SIG-M5 treated with dmso at 0.1 percent for 504 hours (cell line): ENCODE measurements at regions not wholly inside any gene's neighbourhood (a gene's known extent, or its start where the extent isn't known, plus 50 kb on each side); places are given as distances from the start of the nearest gene placed in this dataset.
"Not testable (repeated sequence)": the region's sequence is repeated elsewhere in the genome, so short reads cannot be mapped to it uniquely, and the experiment has no call there.

Experiments used
- DNase-seq: peaks from one replicate; lab custom pipeline; 2025; ENCODE audit not compliant: unreplicated experiment; lab: John Stamatoyannopoulos, UW

DNA sequence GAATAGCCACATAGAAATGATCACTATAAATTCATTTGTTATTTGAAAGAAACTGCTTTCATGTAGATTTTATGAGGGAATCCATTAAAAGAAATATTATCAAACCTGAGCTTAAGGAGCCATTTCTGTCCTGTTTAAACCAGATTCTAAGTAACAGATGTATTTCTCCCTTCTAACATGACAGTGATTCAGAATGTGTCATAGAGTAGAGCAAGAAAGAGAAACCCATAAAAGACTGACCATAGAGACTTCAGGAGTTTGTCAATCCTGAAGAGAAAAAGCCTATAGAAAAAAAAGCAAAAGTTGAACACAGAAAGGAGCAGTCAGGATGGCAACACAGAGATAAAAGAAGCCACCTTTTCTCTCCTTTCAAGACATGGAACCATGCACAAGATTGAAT lies 390.6 kb downstream of the PRIM2 start:
- DNase-seq: not testable (repeated sequence)

DNA sequence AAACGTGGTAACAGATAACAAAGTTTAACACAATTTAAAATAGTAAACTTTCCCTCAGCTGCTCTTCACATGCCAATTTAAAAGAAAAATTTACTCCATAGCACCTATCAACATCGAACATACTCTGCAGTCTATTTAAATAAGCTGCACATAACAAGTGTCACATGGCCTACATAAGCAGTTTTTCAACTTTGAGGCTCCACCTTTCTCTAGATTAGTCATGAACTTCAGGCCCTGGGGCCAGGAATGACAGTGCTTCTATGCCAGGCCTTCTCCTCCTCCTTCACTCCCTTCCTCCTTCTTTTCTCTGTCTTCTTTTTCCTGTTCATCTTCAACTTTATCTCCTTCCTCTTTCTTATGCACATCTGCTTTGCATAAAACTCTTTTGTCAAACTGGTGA lies 405.1 kb downstream of the PRIM2 start:
- DNase-seq: peak; percentile 6

GRCh38 chr6:57723815-57724401 lies 406.5 kb downstream of the PRIM2 start:
- DNase-seq: not testable (repeated sequence)

- DNase-seq: not testable (repeated sequence)
Measured at GRCh38 chr6:57729407-57729806, 412.0 kb downstream of the PRIM2 start.

DNA sequence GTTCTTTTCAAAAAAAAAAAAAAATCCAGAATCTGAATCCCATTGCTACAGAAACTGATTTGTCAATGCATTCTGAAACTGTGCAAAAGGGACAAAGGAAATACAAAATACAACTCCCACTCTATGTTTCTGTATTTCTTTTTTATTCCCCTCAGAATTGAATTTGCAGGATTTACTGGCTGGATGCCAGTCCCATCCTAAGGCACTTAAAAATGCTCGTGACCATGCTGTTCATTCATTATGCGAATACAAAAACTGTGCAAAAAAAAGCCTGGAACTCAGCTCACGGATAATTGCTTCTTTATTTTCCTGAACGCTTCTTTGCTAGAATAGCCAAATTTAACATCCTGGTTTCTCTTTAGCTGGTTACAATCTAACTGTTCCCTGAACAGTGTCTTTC lies 413.3 kb downstream of the PRIM2 start:
- not testable (repeated sequence) for DNase-seq

DNA sequence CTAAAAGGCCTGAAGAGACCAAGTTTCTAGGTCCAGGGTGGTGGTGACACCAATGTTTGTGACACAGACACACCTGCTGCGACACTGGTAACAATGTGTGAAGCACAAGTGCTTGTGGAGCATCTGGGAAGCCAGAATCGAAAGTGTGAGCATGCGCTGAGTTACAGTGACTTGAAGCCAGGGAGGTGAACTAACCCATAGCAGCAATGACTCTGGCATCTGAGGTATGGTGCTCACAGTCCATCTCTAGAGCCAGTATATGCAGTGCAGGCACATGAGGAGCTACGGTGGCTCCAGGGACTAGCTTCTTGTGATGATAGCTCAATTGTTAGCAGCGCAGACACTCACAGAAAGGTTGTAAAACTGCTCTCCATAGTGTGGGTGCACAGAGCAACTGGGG lies 430.3 kb downstream of the PRIM2 start:
- not testable (repeated sequence) for DNase-seq

DNA sequence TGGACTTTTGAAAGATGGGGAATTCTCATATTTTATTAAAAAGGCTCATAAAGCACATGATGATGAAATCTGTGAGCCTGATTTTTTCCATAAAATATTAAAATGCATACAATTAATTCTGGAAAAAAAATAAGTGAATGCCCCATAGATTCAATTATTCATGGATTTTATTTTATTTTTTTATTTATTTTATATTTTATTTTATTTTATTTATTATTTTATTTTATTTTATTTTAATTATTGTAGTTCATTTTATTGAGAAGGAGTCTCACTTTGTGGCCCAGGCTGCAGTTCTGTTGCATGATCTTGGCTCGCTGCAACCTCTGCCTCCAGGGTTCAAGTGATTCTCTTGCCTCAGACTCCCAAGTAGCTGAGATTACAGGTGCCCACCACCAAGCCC lies 442.4 kb downstream of the PRIM2 start:
- not testable (repeated sequence) for DNase-seq

- DNase-seq: not testable (repeated sequence)
Measured at GRCh38 chr6:57792720-57793397, 475.4 kb downstream of the PRIM2 start.

GRCh38 chr6:57793398-57793762 lies 475.9 kb downstream of the PRIM2 start:
- not testable (repeated sequence) for DNase-seq

- not testable (repeated sequence) for DNase-seq
Measured at GRCh38 chr6:57799703-57800479, 482.5 kb downstream of the PRIM2 start.

DNA sequence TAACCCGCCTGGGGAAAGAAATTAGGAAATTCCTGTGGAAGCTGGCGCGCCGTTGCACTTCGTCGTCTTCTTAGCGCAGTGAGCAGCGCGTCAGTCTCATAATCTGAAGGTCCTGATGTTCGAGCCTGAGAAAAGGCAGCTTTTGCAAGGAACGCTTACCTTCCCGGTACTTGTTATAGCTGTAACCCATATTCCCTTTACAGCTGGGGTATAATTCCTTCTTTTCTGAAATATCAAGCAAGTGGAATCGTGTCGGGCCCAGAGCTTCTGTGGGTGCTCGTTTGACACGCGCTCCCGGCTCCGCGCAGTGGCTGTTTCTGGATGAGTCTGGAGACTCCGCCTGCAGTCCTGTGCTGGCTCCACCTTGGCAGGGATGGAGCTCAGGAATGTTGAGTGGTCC lies 491.2 kb downstream of the PRIM2 start:
- DNase-seq: not testable (repeated sequence)

DNA sequence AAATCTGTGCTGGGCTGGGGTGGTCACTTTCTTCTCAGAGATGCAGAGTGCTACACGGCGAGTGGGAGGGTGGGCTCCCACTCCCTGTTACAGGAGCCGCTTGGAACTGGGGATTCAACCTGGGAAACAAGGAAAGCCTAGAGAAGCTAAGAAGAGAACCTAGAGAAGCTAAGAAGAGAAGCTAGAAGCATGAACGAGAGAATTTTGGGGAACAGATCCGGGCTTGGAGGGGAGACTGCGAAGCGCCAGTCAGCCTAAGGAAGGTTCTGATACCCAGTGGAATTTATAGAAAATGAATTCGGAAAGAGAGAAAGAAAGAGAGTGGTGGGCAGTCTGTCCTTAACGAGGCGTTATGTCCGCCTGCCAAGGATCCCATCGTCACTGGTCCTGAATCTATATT lies 492.0 kb downstream of the PRIM2 start:
- not testable (repeated sequence) for DNase-seq

DNA sequence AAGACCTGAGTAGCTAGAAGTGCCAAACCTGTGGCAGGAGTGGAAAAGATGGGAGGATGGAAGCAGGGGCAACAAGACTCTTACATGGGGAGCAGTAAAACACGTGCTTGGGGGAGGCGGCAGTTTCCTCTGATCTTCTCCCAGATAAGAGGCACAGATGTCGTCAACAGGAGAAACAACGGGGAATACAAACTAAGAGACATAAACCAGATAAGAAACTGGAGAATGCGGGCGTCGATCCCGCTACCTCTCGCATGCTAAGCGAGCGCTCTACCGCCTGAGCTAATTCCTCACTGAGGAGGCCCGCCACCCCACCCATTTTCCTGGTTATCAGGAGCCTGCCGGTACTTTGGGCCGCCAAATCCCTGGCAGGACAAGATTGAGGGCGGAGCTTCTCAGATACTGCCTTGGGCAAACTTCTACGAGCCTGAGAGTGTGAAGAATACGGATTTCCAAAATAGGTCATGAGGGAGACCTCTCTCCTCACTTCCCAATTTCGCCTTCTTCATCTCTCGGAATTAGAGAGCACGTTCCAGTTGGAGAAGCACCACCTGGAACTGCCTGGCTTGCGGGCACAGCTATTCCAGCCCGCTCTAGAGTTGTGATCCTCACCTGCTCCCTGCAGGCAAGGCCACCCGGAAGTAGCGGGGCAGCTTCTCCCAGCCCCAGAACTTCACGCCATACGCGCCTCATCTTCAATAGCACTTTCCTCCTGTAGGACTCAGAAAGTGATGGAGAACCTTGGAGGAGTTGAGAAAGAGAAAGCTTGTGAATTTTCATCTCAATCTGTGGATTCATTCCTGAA lies 496.0 kb downstream of the PRIM2 start:
- not testable (repeated sequence) for DNase-seq

- not testable (repeated sequence) for DNase-seq
Measured at GRCh38 chr6:57815826-57816225, 498.4 kb downstream of the PRIM2 start.

GRCh38 chr6:57821325-57821724 lies 503.9 kb downstream of the PRIM2 start:
- DNase-seq: not testable (repeated sequence)

DNA sequence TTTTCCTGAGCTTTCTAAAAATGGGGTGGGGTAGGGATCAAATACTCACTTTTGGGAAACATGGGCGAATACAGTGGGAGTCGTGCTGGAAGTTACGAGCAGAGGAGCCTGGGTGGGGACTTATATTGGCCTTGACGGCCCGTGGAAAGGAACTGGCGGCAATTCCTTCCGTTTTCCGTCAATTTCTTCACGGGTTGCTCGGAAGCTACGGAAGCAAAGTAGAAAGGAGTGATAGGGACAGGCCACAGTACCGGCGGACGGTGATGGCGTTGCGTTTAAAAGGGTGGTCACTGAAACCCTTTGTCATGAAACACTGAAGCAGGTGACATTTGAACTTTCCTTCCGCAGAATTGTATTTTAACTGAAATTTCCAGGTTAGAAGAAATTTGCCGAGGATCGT lies 505.0 kb downstream of the PRIM2 start:
- DNase-seq: not testable (repeated sequence)

- no peak for DNase-seq
Measured at GRCh38 chr6:57822896-57823358, 505.5 kb downstream of the PRIM2 start.

GRCh38 chr6:57837622-57838209 lies 520.3 kb downstream of the PRIM2 start:
- not testable (repeated sequence) for DNase-seq

DNA sequence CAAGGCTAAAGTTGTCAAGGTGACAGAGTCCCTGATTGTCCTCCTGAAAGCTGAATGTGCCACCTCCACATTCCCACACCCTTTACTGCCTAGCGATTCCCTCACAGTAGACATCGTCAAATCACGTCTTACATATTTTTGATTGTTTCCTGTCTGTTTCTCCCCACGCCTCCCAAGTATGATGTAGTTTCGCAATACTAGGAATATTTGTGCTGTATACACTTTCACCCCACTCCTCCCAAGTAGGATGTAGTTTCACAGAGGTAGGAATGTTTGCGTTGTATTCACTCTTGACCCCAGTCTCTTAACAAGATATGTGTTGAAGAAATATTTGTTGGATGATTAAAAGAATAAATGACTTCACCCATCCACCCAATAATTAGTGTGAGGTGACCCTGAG lies 524.1 kb downstream of the PRIM2 start:
- not testable (repeated sequence) for DNase-seq

GRCh38 chr6:57853745-57854407 lies 536.4 kb downstream of the PRIM2 start:
- DNase-seq: not testable (repeated sequence)
